Amniotic stem cell (primary cell): ENCODE measurements at regions not wholly inside any gene's neighbourhood (a gene's known extent, or its start where the extent isn't known, plus 50 kb on each side); places are given as distances from the start of the nearest gene placed in this dataset.
"Not testable (repeated sequence)": the region's sequence is repeated elsewhere in the genome, so short reads cannot be mapped to it uniquely, and the experiment has no call there.

ENCODE experiments used
- DNase-seq: peaks from one replicate; lab custom pipeline; 2025; lab: John Stamatoyannopoulos, UW

- DNase-seq: no peak
Observed at GRCh38 chr6:12618296-12618695, 98.3 kb upstream of the PHACTR1 start.

GRCh38 chr6:12621754-12622153 is 94.8 kb upstream of the PHACTR1 start:
- DNase-seq: no peak

DNA sequence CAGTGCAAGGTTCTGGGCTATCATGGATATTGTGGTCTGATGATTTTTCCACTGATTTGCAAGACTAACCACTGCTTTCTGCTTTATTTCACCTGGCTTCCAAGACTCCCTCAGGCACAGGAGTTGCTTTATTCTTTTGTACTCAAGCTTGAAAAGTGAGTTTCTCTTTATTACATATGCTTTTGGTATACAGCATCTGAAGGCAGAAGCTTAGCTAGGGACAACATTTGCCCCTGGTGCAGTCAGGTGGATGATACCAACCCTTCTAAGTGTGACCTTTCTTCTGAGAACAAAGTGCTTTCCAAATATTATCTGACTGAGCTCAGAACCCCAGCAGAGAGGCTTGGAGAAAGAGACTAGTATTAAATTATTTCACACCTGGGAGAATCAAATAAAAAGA is 94.0 kb upstream of the PHACTR1 start:
- DNase-seq: no peak

DNA sequence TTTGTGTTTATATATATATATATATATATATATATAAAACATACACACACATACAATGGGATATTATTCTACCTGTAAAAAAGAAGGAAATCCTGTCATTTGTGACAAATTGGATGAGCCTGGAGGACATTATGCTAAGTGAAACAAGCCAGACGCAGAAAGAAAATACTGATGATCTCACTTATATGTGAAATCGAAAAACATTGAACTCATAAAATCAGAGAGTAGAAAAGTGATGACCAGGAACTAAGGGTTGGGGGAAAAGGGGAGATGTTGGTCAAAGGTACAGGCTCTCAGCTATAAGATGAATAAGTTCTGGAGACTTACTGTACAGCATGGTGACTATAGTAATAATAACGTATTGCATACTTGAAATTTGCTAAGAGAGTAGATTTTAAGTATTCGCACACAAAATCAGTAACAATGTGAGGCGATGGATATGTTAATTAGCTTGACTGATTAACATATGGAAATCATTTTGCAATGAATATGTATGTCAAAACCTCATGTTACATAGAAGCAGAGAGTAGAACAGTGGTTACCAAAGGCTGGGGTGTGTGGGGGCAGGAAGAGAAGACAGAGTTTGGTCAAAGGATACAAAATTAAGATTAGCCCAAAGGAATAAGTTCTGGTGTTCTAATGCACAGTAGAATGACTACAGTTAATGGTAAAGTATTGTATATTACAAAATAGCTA is 92.3 kb upstream of the PHACTR1 start:
- DNase-seq: no peak

- no peak for DNase-seq
Observed at GRCh38 chr6:12627053-12627452, 89.5 kb upstream of the PHACTR1 start.

- DNase-seq: no peak
Observed at GRCh38 chr6:12628327-12628726, 88.2 kb upstream of the PHACTR1 start.

- not testable (repeated sequence) for DNase-seq
Observed at GRCh38 chr6:12633746-12634145, 82.8 kb upstream of the PHACTR1 start.

GRCh38 chr6:12635375-12635774 is 81.2 kb upstream of the PHACTR1 start:
- no peak for DNase-seq

DNA sequence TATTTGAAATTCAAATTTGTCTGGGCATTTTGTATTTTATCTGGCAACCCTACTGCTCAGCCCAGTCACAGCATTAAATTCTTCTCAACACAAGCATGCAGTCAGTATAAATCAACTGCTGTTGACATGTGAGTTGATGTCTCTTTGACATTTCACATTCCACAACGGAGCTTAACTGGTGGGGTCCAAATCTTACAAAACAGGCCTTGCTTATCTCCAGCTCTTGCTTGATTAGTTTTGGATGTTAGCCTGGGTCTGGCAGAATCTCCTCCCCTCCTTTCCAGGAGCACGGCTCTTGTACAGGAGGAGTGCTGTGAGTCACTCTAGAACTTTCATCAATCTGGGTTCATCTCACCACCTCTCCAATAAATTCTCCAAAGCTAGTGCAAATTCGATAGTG is 80.8 kb upstream of the PHACTR1 start:
- no peak for DNase-seq

- DNase-seq: no peak
Observed at GRCh38 chr6:12636336-12636735, 80.2 kb upstream of the PHACTR1 start.

- DNase-seq: peak; percentile 4
Observed at GRCh38 chr6:12637960-12638641, 78.5 kb upstream of the PHACTR1 start.

DNA sequence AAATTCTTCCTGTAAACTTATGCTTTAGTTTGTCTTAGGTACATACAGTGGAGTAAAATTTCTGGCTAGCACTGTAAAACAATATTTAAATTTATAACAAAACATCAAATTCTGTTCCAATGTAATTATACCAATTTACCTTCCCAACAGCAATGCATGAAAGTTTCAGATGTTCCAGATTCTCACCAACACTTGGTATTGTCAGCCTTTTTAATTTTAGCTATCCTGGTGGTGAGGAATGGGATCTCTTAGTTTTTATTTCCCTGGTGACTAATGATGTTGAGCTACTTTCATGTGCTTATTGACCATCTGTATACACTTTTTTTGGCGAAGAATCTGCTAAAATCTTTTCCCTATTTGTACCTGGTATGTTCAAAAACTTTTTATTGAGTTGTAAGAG is 76.1 kb upstream of the PHACTR1 start:
- no peak for DNase-seq

- not testable (repeated sequence) for DNase-seq
Observed at GRCh38 chr6:12641785-12642184, 74.8 kb upstream of the PHACTR1 start.

- no peak for DNase-seq
Observed at GRCh38 chr6:12645941-12646340, 70.6 kb upstream of the PHACTR1 start.

- no peak for DNase-seq
Observed at GRCh38 chr6:12648171-12648570, 68.4 kb upstream of the PHACTR1 start.

DNA sequence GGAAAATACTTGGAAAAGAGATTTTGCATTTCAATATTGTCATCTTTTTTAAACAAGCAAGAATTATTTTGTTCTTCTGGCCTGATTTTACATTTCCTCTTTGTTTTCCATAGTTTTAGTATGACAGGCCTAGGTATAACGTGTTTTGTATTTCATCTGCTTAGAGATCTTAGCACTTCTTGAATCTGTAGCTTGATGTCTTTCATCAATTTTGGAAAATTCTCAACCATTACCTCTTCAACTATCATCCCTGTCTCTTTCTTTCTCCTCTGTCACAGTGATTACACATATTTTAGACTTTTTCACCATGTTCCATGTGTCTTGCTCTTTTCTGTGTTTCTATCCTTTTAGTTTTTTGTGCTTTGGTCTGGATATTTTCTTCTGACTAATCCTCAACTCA is 67.2 kb upstream of the PHACTR1 start:
- no peak for DNase-seq

DNA sequence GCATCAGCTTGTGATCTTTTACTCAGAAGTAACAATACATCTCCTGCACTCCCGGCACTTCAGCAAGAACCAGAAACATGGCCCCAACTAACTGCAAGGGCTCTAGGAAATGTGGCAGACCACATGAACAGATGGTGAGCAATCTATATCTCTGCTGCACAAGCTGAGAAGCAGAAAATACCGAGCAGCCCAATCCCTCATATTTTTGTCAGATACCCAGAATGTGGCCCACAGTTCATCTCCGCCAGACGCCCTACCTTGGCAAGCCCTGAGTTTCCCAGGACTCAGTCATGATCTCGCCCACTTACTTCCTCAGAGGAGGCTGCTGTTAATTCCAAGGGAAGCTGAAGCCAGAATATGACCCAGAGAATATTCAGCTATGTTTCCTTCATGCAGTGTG is 63.1 kb upstream of the PHACTR1 start:
- no peak for DNase-seq

GRCh38 chr6:12654107-12654506 is 62.5 kb upstream of the PHACTR1 start:
- no peak for DNase-seq

DNA sequence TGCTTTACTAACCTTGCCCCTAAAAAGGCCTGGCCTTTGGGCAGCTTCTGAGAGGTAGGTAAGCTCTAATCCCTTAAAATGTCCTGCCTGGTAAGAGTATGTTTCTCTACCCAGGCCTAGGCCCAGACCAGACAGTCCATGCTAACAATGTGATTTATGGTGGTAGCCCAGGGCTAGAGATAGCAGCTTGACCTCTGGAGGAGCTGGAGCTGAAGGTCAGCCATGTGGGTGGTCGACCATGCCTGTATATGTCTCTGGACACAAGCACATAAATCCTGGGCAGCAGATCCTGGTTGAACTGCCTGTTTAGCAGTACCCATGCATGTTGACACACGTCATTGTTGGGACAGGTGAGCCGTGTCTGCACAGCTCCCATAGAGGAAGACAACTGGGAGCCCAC is 62.1 kb upstream of the PHACTR1 start:
- no peak for DNase-seq

DNA sequence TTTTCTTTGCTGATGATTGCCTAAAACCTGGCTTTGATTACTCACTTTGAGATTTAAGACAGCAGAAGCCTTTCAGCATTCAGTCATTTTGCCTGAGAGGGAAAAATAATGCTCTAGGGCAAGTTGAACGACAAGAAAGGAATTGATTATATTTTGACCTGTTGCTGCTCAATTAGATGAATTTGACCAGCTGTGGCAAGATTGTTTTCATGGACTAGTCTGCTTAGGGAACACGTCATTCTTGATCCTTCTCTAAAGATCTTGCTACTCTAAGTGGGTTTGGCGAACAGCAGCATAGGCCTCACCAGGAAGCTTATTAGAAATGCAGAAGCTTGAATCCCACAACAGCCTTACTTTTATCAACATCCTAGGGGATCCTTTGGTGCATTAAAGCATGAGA is 59.7 kb upstream of the PHACTR1 start:
- no peak for DNase-seq

DNA sequence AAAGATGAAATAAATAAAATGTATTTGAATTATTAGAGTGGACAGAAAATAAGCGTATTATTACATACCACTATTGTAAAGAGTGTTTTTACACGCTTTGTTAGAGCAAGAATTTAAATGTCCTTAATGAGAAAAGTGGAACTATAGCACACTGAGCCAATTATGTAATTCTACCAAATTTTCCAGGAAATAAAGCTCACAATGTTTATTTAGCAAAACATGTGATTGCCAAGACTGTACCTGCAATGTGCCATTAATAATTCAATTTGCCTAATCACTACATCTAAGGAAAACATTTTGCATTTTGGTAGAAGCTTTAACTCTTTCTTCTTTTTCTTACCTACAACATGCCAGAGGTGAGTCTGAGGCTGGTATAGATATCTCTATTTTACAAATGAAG is 58.7 kb upstream of the PHACTR1 start:
- no peak for DNase-seq

DNA sequence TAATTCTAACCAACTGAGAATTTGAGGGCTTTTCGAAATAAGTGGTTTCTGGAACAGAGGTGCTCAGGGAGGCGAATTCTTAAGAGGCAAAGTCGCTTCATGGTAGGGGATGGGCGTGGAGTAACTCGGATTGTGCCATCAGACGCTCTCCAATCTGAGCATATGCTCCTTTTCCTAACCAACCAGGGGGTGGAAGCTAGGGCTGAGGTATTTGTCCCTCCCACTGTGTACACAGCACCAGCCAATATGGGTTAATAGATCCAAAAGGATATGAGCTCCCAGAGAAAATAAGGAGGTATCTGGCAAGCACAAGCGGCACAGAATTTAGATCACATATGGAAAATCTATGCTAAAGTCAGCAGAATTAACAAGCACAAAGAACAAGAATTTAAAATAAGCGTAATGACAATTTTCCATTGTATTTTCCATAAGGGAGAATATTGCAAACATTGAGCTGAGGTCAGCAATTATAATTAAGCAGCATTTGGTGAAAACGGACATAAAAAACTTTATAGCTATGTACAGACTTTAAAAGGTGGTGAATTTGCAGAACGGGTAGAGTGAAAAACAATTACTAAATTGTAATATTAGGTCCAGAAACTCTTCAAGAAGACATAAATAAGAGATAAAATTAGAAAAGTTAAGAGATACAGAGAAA is 55.0 kb upstream of the PHACTR1 start:
- DNase-seq: no peak
